ENCODE measurements at regions not wholly inside any gene's neighbourhood (a gene's known extent, or its start where the extent isn't known, plus 50 kb on each side); places are given as distances from the start of the nearest gene placed in this dataset.

DNA sequence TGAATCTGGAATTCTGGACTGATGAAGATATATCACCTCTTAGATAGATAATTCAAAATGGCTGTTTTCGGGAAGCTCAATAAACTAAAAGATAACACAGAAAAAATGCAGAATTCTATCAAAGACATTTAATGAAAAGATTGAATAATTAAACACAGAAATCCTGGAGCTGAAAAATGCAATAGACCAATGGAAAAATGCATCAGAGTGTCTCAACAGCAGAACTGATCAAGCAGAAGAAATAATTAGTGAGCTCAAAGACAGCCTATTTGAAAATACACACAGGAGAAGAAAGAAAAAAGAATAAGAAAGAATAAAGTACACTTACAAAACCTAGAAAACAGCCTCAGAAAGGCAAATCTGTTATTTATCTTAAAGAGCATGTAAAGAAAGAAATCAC, 356.4 kb upstream of the B3GAT1 start:
- TF ChIP-seq POLR2A (IDR thresholded peaks at IDR 0.05) = no peak
- TF ChIP-seq, protein P1, sequence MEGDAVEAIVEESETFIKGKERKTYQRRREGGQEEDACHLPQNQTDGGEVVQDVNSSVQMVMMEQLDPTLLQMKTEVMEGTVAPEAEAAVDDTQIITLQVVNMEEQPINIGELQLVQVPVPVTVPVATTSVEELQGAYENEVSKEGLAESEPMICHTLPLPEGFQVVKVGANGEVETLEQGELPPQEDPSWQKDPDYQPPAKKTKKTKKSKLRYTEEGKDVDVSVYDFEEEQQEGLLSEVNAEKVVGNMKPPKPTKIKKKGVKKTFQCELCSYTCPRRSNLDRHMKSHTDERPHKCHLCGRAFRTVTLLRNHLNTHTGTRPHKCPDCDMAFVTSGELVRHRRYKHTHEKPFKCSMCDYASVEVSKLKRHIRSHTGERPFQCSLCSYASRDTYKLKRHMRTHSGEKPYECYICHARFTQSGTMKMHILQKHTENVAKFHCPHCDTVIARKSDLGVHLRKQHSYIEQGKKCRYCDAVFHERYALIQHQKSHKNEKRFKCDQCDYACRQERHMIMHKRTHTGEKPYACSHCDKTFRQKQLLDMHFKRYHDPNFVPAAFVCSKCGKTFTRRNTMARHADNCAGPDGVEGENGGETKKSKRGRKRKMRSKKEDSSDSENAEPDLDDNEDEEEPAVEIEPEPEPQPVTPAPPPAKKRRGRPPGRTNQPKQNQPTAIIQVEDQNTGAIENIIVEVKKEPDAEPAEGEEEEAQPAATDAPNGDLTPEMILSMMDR (IDR thresholded peaks at IDR 0.05) = no peak

Data from uterus (tissue), 2 donors.